ENCODE measurements at regions not wholly inside any gene's neighbourhood (a gene's known extent, or its start where the extent isn't known, plus 50 kb on each side); places are given as distances from the start of the nearest gene placed in this dataset.

GRCh38 chr9:95585824-95586223 is 69.1 kb upstream of the PTCH1 start:
- intact Hi-C loops (cut with micrococcal nuclease) = no loop called here
- TF ChIP-seq, protein P1, sequence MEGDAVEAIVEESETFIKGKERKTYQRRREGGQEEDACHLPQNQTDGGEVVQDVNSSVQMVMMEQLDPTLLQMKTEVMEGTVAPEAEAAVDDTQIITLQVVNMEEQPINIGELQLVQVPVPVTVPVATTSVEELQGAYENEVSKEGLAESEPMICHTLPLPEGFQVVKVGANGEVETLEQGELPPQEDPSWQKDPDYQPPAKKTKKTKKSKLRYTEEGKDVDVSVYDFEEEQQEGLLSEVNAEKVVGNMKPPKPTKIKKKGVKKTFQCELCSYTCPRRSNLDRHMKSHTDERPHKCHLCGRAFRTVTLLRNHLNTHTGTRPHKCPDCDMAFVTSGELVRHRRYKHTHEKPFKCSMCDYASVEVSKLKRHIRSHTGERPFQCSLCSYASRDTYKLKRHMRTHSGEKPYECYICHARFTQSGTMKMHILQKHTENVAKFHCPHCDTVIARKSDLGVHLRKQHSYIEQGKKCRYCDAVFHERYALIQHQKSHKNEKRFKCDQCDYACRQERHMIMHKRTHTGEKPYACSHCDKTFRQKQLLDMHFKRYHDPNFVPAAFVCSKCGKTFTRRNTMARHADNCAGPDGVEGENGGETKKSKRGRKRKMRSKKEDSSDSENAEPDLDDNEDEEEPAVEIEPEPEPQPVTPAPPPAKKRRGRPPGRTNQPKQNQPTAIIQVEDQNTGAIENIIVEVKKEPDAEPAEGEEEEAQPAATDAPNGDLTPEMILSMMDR (IDR thresholded peaks at IDR 0.05) = no peak
- H3K79me2 ChIP-seq (ENCODE audit: insufficient read depth, low read length) = no peaks in the 10 kb centered on the region
- no peak overlapping the region for H3K4me3 Mint-ChIP-seq
- H2AFZ ChIP-seq (ENCODE audit: insufficient read depth, low read depth, low read length, poor library complexity, severe bottlenecking) = no peak overlapping the region
- H3K36me3 Mint-ChIP-seq = no peaks in the 10 kb centered on the region
- H4K20me1 ChIP-seq (ENCODE audit: insufficient read depth, low read length) = no peaks in the 10 kb centered on the region
- no peak overlapping the region for H3K4me3 ChIP-seq (replicated peaks in 1 of 3; ENCODE audit: low read depth in 2 of 3, low read length in 3 of 3)
- no peak overlapping the region for H3K27ac ChIP-seq (ENCODE audit: low read depth in 1 of 2, low read length in 2 of 2)
- no peak overlapping the region for H3K4me2 ChIP-seq (replicated peaks; ENCODE audit: extremely low read depth, low read length, poor library complexity, severe bottlenecking)
- WGBS (ENCODE audit: insufficient coverage) = 83% methylated on average over 11 of the region's 11 CpGs
- no peaks in the 10 kb centered on the region for H3K27me3 ChIP-seq (ENCODE audit: control insufficient read depth in 2 of 2, insufficient read depth in 2 of 2, low read length in 2 of 2)
- peaks cover 5 to 20% (median 12%) of the 10 kb centered on the region in 3 donors for H3K27me3 Mint-ChIP-seq (ENCODE audit: low read depth in 3 of 3)
- peaks cover 0 to 3% (median 0%) of the 10 kb centered on the region in 7 donors for H3K9me3 Mint-ChIP-seq
- no peaks in the 10 kb centered on the region for H3K36me3 ChIP-seq (replicated peaks in 1 of 2; ENCODE audit: control insufficient read depth in 1 of 2, insufficient read depth in 2 of 2, low read length in 2 of 2)
- H3K9ac ChIP-seq (ENCODE audit: insufficient read depth, low read length, poor library complexity, severe bottlenecking) = no peak overlapping the region
- no peaks in the 10 kb centered on the region for H3K4me1 Mint-ChIP-seq
- no peaks in the 10 kb centered on the region for H3K4me1 ChIP-seq (ENCODE audit: control insufficient read depth in 1 of 2, insufficient read depth in 2 of 2, low read length in 2 of 2)
- H3K9me3 ChIP-seq (replicated peaks in 1 of 2; ENCODE audit: control insufficient read depth in 1 of 2, insufficient read depth in 1 of 2, low read length in 2 of 2) = no peaks in the 10 kb centered on the region
- no peak for DNase-seq
- H3K27ac Mint-ChIP-seq = peak overlapping the region in 1 of 7 donors; percentile 80

DNA sequence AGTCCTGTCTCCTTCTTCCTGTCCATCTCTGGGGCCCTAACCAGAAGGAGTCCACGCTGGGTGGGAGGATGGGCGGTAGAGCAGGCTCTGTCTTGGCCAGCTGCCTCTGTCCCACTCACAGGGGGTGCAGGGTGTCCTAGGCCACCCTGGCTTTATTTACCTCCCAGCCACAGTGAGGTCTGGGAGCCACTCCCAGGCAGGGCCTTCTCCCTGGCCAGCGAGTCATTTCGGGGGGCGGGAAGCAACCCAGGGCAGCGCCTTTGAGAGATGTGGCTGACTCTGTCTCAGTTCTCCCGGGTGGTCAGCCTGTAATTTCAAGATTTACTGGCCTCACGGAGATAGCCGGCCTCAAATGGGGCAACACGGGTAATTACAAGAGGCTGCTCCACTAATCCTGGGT is 67.4 kb upstream of the PTCH1 start:
- Mint-ChIP-seq H3K27ac (no peak overlapping the region), H3K36me3 (no peaks in the 10 kb centered on the region), H3K27me3 (ENCODE audit: low read depth in 3 of 3) (peaks cover 4 to 12% (median 6%) of the 10 kb centered on the region in 3 donors), H3K4me3 (no peak overlapping the region), H3K9me3 (no peaks in the 10 kb centered on the region), H3K4me1 (no peaks in the 10 kb centered on the region)
- no peak overlapping the region for H3K4me3 ChIP-seq (replicated peaks in 1 of 3; ENCODE audit: low read depth in 2 of 3, low read length in 3 of 3)
- H2AFZ ChIP-seq (ENCODE audit: insufficient read depth, low read depth, low read length, poor library complexity, severe bottlenecking) = no peak overlapping the region
- H4K20me1 ChIP-seq (ENCODE audit: insufficient read depth, low read length) = no peaks in the 10 kb centered on the region
- no peaks in the 10 kb centered on the region for H3K4me1 ChIP-seq (ENCODE audit: control insufficient read depth in 1 of 2, insufficient read depth in 2 of 2, low read length in 2 of 2)
- intact Hi-C loops (cut with micrococcal nuclease) = no loop called here
- H3K79me2 ChIP-seq (ENCODE audit: insufficient read depth, low read length) = no peaks in the 10 kb centered on the region
- H3K27me3 ChIP-seq (ENCODE audit: control insufficient read depth in 2 of 2, insufficient read depth in 2 of 2, low read length in 2 of 2) = no peaks in the 10 kb centered on the region
- no peak for DNase-seq
- TF ChIP-seq, protein P1 (IDR thresholded peaks at IDR 0.05) = no peak
- 88% methylated on average over 8 of the region's 10 CpGs for WGBS (ENCODE audit: insufficient coverage)
- H3K9ac ChIP-seq (ENCODE audit: insufficient read depth, low read length, poor library complexity, severe bottlenecking) = no peak overlapping the region
- no peak overlapping the region for H3K4me2 ChIP-seq (replicated peaks; ENCODE audit: extremely low read depth, low read length, poor library complexity, severe bottlenecking)
- H3K27ac ChIP-seq (ENCODE audit: low read depth in 1 of 2, low read length in 2 of 2) = no peak overlapping the region
- H3K9me3 ChIP-seq (replicated peaks in 1 of 2; ENCODE audit: control insufficient read depth in 1 of 2, insufficient read depth in 1 of 2, low read length in 2 of 2) = no peaks in the 10 kb centered on the region
- H3K36me3 ChIP-seq (replicated peaks in 1 of 2; ENCODE audit: control insufficient read depth in 1 of 2, insufficient read depth in 2 of 2, low read length in 2 of 2) = no peaks in the 10 kb centered on the region
